AG09319 (cell line): ENCODE measurements at regions not wholly inside any gene's neighbourhood (a gene's known extent, or its start where the extent isn't known, plus 50 kb on each side); places are given as distances from the start of the nearest gene placed in this dataset.

ENCODE experiments used
- DNase-seq: peaks from one replicate; pipeline ENCODE4 v3.0.0-alpha.2; 2010; ENCODE audit warnings: low read depth; ENCODE audit errors: extremely low read depth
- TF ChIP-seq, protein P1 (sequence below): IDR thresholded peaks from 2 replicates; pipeline ENCODE4 v1.5.1; 2011; ENCODE audit warnings: low read depth, mild to moderate bottlenecking, inconsistent platforms, low read length, moderate library complexity

DNA sequence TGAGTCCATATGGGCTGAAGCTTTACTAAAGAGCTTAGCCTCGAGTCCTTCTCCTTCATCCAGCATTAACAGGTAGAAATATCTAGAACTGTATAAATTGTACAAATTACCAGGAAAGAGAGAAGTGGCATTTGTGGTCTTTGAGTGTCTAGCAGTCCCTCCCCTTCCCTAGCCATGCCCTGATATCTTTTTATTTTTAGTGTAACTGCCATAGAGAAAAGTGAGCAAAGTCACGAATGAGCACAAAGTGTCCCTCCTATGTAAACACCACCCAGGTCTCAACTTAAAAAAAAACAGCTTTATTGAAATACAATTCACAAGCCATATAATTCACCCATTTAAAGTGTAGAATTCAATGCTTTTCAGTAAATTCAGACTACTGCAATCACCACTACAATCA is 339.0 kb upstream of the ZMIZ1 start:
- no peak for DNase-seq
- TF ChIP-seq, protein P1, sequence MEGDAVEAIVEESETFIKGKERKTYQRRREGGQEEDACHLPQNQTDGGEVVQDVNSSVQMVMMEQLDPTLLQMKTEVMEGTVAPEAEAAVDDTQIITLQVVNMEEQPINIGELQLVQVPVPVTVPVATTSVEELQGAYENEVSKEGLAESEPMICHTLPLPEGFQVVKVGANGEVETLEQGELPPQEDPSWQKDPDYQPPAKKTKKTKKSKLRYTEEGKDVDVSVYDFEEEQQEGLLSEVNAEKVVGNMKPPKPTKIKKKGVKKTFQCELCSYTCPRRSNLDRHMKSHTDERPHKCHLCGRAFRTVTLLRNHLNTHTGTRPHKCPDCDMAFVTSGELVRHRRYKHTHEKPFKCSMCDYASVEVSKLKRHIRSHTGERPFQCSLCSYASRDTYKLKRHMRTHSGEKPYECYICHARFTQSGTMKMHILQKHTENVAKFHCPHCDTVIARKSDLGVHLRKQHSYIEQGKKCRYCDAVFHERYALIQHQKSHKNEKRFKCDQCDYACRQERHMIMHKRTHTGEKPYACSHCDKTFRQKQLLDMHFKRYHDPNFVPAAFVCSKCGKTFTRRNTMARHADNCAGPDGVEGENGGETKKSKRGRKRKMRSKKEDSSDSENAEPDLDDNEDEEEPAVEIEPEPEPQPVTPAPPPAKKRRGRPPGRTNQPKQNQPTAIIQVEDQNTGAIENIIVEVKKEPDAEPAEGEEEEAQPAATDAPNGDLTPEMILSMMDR, result no peak

DNA sequence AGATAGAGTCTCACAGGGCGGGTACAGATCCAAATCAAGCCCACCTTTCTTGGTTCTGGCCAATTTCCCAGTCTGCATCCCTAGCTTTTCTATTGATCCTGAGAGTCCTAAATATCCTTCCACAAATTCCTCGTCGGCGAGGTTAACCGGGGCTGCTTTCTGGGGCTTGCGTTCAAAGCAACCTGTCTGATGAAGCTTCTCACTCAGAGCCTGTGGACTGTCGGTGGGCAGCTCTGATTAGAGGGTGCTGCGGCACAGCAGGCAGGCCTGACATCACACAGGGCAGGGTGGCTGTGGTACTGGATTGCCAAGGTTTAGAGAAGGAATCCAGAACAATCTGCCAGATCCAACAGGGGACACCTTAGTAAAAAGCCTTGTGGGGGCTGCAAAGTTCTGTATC is 338.0 kb upstream of the ZMIZ1 start:
- no peak for DNase-seq
- TF ChIP-seq, protein P1, result no peak

DNA sequence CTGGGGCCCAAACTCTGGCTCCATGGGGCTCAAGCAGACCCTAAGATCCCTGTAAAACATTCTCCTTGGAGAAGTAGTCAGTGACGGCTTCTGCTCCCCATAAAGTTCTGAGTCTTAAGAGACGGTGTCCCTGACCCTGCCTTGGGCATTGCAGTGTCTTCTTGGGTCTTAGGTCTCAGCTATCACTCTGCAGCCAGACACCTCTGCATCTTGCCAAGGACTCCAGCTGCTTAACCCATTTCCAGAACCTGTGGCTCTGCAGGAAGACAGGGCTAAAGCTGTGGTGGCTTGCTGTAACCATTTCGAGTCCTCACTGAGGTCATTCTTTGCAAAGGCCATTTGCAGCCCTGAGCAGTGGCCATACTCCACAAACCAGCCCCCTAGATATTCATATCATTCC is 337.1 kb upstream of the ZMIZ1 start:
- TF ChIP-seq, protein P1, result no peak
- no peak for DNase-seq

DNA sequence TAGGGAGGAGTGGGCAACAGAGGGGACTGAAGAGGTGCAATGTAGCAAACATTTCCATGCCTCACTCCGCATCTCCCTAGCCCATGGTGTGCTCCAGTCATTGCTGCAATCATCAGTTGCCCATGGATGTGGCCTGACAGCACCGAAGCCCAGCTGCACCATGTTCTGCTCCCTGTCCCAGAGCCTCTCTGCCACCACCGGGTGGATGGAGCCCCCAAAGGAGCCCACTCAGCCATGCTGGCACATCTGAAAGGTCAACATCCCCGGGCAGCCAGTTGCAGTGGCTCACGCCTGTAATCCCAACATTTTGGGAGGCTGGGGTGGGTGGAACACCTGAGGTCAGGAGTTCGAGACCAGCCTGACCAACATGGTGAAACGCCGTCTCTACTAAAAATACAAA is 336.4 kb upstream of the ZMIZ1 start:
- TF ChIP-seq, protein P1, result no peak
- DNase-seq, result no peak

DNA sequence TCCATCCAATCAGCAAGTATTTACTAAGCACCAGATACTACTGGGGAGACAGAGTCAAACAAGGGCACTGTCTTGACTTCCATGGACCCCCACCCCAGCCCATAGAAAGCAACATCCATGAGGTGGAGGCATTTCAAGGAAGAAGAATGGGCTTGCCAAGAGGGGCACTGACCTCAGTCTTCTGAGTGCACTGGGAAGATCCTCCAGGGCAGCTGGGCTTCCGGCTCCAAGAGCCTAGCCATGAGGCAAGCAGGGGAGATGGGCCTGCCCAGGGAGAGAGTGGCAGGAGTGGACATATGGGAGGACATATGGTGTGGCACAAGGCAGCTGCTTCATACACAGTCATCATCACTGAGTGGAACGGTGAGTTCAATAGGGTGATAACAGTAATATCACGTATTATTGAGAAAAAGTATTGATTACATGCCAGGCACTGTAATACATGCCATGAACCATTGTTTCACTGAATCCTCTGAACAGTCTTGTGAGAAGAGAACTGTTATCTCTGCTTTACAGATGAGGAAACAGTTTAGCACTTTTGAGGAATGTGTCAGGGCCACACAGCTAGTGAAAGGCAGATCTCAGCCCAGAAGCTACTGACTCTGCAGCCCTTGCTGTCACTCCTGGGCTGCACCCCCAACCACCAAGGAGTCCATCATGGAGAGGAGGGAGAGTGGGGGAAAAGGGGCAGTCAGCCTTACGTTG is 331.7 kb upstream of the ZMIZ1 start:
- TF ChIP-seq, protein P1, result no peak

DNA sequence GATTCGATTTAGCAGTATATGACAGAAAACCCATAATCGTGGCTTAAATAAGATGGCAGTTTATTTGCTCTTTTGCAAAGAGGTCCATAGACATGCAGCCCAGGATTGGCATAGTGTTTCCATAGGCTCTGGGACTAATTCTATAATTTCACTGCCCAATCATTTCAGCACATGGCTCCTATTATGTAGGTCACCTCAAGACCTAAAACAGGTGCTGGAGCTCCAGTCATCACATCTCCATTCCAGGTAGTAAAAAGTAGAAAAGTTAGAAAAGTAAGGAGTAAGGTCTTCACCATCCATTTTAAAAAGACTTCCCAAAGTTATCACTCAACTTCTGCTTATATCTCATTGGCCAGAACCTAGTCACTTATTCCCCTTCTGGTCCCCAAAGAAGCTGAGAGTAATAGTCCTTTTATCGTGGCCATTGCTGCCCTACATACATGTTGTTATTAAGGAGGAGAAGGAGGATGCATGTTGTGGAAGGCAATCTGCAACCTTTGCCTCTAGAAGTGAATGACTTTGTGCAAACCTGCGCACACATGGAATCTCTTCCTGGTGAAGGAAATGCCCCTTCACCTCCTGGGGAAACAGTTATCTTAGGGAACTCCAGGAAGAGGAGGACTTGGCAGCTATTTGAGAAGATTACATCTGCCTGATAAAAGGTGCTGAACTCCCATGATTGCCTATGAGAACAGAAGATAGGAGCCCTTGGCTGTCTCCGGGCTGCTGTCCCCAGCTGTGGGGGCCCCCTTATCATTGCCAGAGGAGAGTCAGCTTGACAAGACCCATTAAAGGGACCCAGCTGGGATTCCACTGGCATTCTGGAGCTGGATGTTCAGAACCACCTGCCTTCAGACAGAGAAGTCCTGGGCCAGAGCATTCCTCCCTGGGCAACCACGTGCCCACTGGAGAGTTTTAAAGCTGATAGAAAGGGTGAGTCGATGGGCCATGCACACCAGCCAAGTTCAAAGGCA is 330.6 kb upstream of the ZMIZ1 start:
- TF ChIP-seq, protein P1, result no peak
- no peak for DNase-seq

More for the DNA sequence above, 331.7 kb upstream of the ZMIZ1 start:
- no peak for DNase-seq

DNA sequence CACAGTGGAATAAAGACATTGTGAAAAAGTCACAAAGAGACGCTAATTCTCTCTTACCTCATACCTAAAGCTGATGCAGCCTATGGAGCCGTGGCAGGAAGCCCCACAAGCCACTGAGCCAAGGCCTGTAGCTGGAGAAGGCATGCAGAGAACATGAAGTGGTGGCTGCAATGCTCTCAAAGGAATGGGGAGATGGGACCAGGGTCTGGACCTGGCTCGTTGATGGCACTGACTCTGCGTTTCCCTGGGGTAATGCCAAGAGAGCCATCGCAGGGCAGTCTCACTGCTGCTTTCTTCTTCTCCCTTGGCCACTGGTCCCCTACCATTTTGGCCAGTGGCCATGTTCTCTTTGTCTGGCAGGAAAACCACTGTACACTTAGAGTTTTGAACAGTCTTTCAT is 329.9 kb upstream of the ZMIZ1 start:
- DNase-seq, result no peak

More for the DNA sequence above, 329.9 kb upstream of the ZMIZ1 start:
- TF ChIP-seq, protein P1, result no peak
